HepG2 (cell line): ENCODE measurements at regions not wholly inside any gene's neighbourhood (a gene's known extent, or its start where the extent isn't known, plus 50 kb on each side); places are given as distances from the start of the nearest gene placed in this dataset.
A peak's percentile ranks its signal among the peaks of the same experiment; 100 is the strongest.

ENCODE experiments used
- ATAC-seq: fragments of 200-7000 bp; cut with Tn5 transposase; 3 replicates; pipeline ENCODE4 v1.9.1; 2020; ENCODE audit warnings: mild to moderate bottlenecking, moderate library complexity
- BruUV-seq: library from RNA; stranded (reverse); fragments of 400-500 nt; replicated peaks from 2 replicates; lab custom pipeline; 2021; lab: Mats Ljungman, UMichigan
- CTCF ChIA-PET: fragments of 300-600 bp; formaldehyde crosslinking; extraction: SDS; loops from one replicate; lab custom pipeline; 2021; ENCODE audit warnings: low total read pairs, inconsistent platforms, low intra/inter-chr PET ratio; lab: Yijun Ruan, JAX
- POLR2A ChIA-PET: fragments of 350-600 bp; sonication (Branson Sonifier 250); formaldehyde crosslinking; loops from one replicate; lab custom pipeline; 2020; ENCODE audit warnings: antibody characterized with exemption, inconsistent platforms; lab: Yijun Ruan, JAX
- DNase-seq: peaks from one replicate; pipeline ENCODE4 v3.0.0-alpha.2; 2015; ENCODE audit warnings: low spot score
- FAIRE-seq: peaks from 3 replicates; lab custom pipeline; 2011; peaks lifted over from hg19 to GRCh38; lab: Jason Lieb, UNC
- H2AFZ ChIP-seq: one replicate; pipeline ENCODE4 v1.6.1; 2011; ENCODE audit warnings: low read length, inconsistent platforms
- H3K27ac ChIP-seq: fragments of 300-600 bp; 3 replicates; pipeline ENCODE4 v1.8.0; 2011; ENCODE audit warnings: mixed run types, mild to moderate bottlenecking, mixed read lengths, low read length, inconsistent platforms; ENCODE audit not compliant: insufficient read depth; ENCODE audit errors: extremely low read length
- H3K27me3 ChIP-seq, 2 experiments: fragments of 200-600 bp in 1 of 2; 2 replicates in 1 of 2; 3 replicates in 1 of 2; pipeline versions ENCODE4 v1.6.0 to v1.8.0; 2011; ENCODE audit warnings: low read length in 2 of 2, mild to moderate bottlenecking in 2 of 2, moderate library complexity in 2 of 2, inconsistent platforms in 1 of 2; ENCODE audit not compliant: insufficient read depth in 2 of 2, control insufficient read depth in 1 of 2
- H3K36me3 ChIP-seq, 2 experiments: fragments of 200-600 bp in 1 of 2; replicated peaks in 1 of 2; 2 replicates in 1 of 2; 3 replicates in 1 of 2; pipeline versions ENCODE4 v1.5.1 to v1.8.0; 2011; ENCODE audit warnings: low read length in 2 of 2, inconsistent platforms in 1 of 2; ENCODE audit not compliant: insufficient read depth in 2 of 2, control insufficient read depth in 1 of 2
- H3K4me1 ChIP-seq: 2 replicates; pipeline ENCODE4 v1.5.1; 2012; ENCODE audit warnings: low read length, inconsistent platforms; ENCODE audit not compliant: insufficient read depth
- H3K4me2 ChIP-seq: 2 replicates; pipeline ENCODE4 v1.6.0; 2011; ENCODE audit warnings: low read depth, low read length, inconsistent platforms
- H3K4me3 ChIP-seq, 3 experiments: fragments of 200-600 bp in 1 of 3; sonication (generic), shearing (Covaris generic) in 1 of 3; replicated peaks in 1 of 3; 2 replicates each; pipeline ENCODE4 v1.5.1; 2011 to 2016; ENCODE audit warnings: low read length in 3 of 3, inconsistent platforms in 2 of 3, low read depth in 2 of 3, mild to moderate bottlenecking in 2 of 3, control low read depth in 1 of 3, mixed read lengths in 1 of 3; ENCODE audit not compliant: insufficient read depth in 1 of 3
- H3K79me2 ChIP-seq: one replicate; pipeline ENCODE4 v1.6.1; 2011; ENCODE audit warnings: low read length, inconsistent platforms; ENCODE audit not compliant: insufficient read depth
- H3K9ac ChIP-seq: 2 replicates; pipeline ENCODE4 v1.6.0; 2011; ENCODE audit warnings: mild to moderate bottlenecking, low read depth, low read length, inconsistent platforms; ENCODE audit not compliant: insufficient read depth
- H3K9me3 ChIP-seq: 2 replicates; pipeline ENCODE4 v1.5.1; 2012; ENCODE audit warnings: mild to moderate bottlenecking, low read length
- H4K20me1 ChIP-seq: 2 replicates; pipeline ENCODE4 v1.6.0; 2011; ENCODE audit warnings: inconsistent platforms, mild to moderate bottlenecking, low read length, moderate library complexity; ENCODE audit not compliant: insufficient read depth
- CEBPG ChIP-seq: IDR thresholded peaks from 2 replicates; pipeline ENCODE4 v1.6.1; 2016
- MYNN ChIP-seq: sonication (generic); formaldehyde crosslinking; IDR thresholded peaks from 2 replicates; pipeline ENCODE4 v1.4.0; 2020; ENCODE audit warnings: mild to moderate bottlenecking, low read depth, missing genetic modification reagents
- NFYC ChIP-seq: IDR thresholded peaks from 2 replicates; pipeline ENCODE4 v1.6.1; 2016; ENCODE audit warnings: missing genetic modification reagents, missing compliant biosample characterization
- RCOR2 ChIP-seq: IDR thresholded peaks from 2 replicates; pipeline ENCODE4 v1.6.1; 2016; ENCODE audit warnings: missing biosample characterization, missing genetic modification reagents
- ZSCAN12 ChIP-seq: sonication (generic); formaldehyde crosslinking; IDR thresholded peaks from 2 replicates; pipeline ENCODE4 v1.9.0; 2021; ENCODE audit warnings: mild to moderate bottlenecking, missing genetic modification reagents
- WGBS: methylation state at CpG from one replicate; pipeline ENCODE4 v1.1.6; 2017; ENCODE audit warnings: low lambda C conversion rate; 5-methylcytosine and 5-hydroxymethylcytosine counted together
- in situ Hi-C: cut with HindIII; loops from 2 replicates; pipeline ENCODE4 v1.10.0; 2017; ENCODE audit warnings: low pct_unique_long_range_greater_than_20kb; ENCODE audit not compliant: extremely low pct_ligation_motif_present
- intact Hi-C: fragments of 100-400 bp; cut with micrococcal nuclease; formaldehyde crosslinking; loops from one replicate; pipeline ENCODE4 v1.10.0; 2022; ENCODE audit not compliant: unreplicated experiment
- TF ChIP-seq, protein P1 (sequence below): sonication (generic); formaldehyde crosslinking; IDR thresholded peaks from 2 replicates; pipeline ENCODE4 v1.5.0; 2020; ENCODE audit warnings: missing genetic modification reagents
- TF ChIP-seq, protein P2 (sequence below): sonication (generic); formaldehyde crosslinking; IDR thresholded peaks from 2 replicates; pipeline ENCODE4 v1.8.0; 2022; ENCODE audit warnings: mild to moderate bottlenecking, missing genetic modification reagents; ENCODE audit not compliant: insufficient replicate concordance
- TF ChIP-seq, protein P3 (sequence below), 2 experiments: sonication (generic) in 1 of 2; formaldehyde crosslinking in 1 of 2; IDR thresholded peaks; 2 replicates each; pipeline versions ENCODE4 v1.4.0 to v1.6.1; 2016 to 2020; ENCODE audit warnings: borderline replicate concordance in 1 of 2, low read depth in 1 of 2, mild to moderate bottlenecking in 1 of 2, missing genetic modification reagents in 1 of 2
- TF ChIP-seq, protein P4 (sequence below): sonication (generic); formaldehyde crosslinking; IDR thresholded peaks from 2 replicates; pipeline ENCODE4 v1.4.0; 2020; ENCODE audit warnings: missing genetic modification reagents
- TF ChIP-seq, protein P5 (sequence below): sonication (generic); formaldehyde crosslinking; conservative IDR thresholded peaks from 2 replicates; pipeline ENCODE4 v1.8.0; 2022; ENCODE audit warnings: low read depth, missing genetic modification reagents
- TF ChIP-seq, protein P6 (sequence below): sonication (generic); formaldehyde crosslinking; IDR thresholded peaks from 2 replicates; pipeline ENCODE4 v1.9.0; 2021; ENCODE audit warnings: missing genetic modification reagents, borderline replicate concordance

DNA sequence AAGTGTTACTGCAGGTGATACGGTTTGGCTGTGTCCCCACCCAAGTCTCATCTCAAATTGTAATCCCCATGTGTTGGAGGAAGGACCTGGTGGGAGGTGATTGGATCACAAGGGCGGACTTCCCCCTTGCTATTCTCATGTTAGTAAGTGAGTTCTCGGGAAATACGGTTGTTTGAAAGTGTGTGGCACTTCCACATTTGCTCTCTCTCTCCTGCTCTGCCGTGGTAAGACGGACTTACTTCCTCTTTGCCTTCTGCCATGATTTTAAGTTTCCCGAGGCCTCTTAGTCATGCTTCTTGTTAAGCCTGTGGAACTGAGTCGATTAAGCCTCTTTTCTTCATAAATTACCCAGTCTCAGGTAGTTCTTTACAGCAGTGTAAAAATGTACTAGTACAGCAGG is 65.2 kb upstream of the SLC7A11 start:
- TF ChIP-seq, protein P1, sequence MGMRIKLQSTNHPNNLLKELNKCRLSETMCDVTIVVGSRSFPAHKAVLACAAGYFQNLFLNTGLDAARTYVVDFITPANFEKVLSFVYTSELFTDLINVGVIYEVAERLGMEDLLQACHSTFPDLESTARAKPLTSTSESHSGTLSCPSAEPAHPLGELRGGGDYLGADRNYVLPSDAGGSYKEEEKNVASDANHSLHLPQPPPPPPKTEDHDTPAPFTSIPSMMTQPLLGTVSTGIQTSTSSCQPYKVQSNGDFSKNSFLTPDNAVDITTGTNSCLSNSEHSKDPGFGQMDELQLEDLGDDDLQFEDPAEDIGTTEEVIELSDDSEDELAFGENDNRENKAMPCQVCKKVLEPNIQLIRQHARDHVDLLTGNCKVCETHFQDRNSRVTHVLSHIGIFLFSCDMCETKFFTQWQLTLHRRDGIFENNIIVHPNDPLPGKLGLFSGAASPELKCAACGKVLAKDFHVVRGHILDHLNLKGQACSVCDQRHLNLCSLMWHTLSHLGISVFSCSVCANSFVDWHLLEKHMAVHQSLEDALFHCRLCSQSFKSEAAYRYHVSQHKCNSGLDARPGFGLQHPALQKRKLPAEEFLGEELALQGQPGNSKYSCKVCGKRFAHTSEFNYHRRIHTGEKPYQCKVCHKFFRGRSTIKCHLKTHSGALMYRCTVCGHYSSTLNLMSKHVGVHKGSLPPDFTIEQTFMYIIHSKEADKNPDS (CRISPR knock-in tag): no peak
- TF ChIP-seq, protein P2, sequence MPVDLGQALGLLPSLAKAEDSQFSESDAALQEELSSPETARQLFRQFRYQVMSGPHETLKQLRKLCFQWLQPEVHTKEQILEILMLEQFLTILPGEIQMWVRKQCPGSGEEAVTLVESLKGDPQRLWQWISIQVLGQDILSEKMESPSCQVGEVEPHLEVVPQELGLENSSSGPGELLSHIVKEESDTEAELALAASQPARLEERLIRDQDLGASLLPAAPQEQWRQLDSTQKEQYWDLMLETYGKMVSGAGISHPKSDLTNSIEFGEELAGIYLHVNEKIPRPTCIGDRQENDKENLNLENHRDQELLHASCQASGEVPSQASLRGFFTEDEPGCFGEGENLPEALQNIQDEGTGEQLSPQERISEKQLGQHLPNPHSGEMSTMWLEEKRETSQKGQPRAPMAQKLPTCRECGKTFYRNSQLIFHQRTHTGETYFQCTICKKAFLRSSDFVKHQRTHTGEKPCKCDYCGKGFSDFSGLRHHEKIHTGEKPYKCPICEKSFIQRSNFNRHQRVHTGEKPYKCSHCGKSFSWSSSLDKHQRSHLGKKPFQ: no peak
- TF ChIP-seq, protein P3, sequence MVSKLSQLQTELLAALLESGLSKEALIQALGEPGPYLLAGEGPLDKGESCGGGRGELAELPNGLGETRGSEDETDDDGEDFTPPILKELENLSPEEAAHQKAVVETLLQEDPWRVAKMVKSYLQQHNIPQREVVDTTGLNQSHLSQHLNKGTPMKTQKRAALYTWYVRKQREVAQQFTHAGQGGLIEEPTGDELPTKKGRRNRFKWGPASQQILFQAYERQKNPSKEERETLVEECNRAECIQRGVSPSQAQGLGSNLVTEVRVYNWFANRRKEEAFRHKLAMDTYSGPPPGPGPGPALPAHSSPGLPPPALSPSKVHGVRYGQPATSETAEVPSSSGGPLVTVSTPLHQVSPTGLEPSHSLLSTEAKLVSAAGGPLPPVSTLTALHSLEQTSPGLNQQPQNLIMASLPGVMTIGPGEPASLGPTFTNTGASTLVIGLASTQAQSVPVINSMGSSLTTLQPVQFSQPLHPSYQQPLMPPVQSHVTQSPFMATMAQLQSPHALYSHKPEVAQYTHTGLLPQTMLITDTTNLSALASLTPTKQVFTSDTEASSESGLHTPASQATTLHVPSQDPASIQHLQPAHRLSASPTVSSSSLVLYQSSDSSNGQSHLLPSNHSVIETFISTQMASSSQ (IDR thresholded peaks at IDR 0.05; ENCODE audit: low read depth): no peak
- TF ChIP-seq, protein P3 (CRISPR knock-in tag; IDR thresholded peaks at IDR 0.05; ENCODE audit: borderline replicate concordance): no peak
- TF ChIP-seq CEBPG (CRISPR knock-in tag): no peak
- TF ChIP-seq, protein P4, sequence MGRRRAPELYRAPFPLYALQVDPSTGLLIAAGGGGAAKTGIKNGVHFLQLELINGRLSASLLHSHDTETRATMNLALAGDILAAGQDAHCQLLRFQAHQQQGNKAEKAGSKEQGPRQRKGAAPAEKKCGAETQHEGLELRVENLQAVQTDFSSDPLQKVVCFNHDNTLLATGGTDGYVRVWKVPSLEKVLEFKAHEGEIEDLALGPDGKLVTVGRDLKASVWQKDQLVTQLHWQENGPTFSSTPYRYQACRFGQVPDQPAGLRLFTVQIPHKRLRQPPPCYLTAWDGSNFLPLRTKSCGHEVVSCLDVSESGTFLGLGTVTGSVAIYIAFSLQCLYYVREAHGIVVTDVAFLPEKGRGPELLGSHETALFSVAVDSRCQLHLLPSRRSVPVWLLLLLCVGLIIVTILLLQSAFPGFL (CRISPR knock-in tag): no peak
- TF ChIP-seq ZSCAN12 (CRISPR knock-in tag): no peak
- no peak for TF ChIP-seq NFYC (CRISPR knock-in tag)
- TF ChIP-seq MYNN (CRISPR knock-in tag): no peak
- no peak for TF ChIP-seq RCOR2
- TF ChIP-seq, protein P5, sequence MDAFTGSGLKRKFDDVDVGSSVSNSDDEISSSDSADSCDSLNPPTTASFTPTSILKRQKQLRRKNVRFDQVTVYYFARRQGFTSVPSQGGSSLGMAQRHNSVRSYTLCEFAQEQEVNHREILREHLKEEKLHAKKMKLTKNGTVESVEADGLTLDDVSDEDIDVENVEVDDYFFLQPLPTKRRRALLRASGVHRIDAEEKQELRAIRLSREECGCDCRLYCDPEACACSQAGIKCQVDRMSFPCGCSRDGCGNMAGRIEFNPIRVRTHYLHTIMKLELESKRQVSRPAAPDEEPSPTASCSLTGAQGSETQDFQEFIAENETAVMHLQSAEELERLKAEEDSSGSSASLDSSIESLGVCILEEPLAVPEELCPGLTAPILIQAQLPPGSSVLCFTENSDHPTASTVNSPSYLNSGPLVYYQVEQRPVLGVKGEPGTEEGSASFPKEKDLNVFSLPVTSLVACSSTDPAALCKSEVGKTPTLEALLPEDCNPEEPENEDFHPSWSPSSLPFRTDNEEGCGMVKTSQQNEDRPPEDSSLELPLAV (CRISPR knock-in tag): no peak
- TF ChIP-seq, protein P6, sequence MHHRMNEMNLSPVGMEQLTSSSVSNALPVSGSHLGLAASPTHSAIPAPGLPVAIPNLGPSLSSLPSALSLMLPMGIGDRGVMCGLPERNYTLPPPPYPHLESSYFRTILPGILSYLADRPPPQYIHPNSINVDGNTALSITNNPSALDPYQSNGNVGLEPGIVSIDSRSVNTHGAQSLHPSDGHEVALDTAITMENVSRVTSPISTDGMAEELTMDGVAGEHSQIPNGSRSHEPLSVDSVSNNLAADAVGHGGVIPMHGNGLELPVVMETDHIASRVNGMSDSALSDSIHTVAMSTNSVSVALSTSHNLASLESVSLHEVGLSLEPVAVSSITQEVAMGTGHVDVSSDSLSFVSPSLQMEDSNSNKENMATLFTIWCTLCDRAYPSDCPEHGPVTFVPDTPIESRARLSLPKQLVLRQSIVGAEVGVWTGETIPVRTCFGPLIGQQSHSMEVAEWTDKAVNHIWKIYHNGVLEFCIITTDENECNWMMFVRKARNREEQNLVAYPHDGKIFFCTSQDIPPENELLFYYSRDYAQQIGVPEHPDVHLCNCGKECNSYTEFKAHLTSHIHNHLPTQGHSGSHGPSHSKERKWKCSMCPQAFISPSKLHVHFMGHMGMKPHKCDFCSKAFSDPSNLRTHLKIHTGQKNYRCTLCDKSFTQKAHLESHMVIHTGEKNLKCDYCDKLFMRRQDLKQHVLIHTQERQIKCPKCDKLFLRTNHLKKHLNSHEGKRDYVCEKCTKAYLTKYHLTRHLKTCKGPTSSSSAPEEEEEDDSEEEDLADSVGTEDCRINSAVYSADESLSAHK (CRISPR knock-in tag): no peak
- no peaks in the 10 kb centered on the region for H4K20me1 ChIP-seq
- BruUV-seq: no TSS peak
- no peaks in the 10 kb centered on the region for H3K79me2 ChIP-seq
- in situ Hi-C loops (no loop called here), intact Hi-C loops (no loop called here)
- H3K9ac ChIP-seq: no peak overlapping the region
- H3K9me3 ChIP-seq: no peaks in the 10 kb centered on the region
- no peaks in the 10 kb centered on the region for H3K4me1 ChIP-seq
- H3K4me2 ChIP-seq: no peak overlapping the region
- H2AFZ ChIP-seq: peak overlapping the region; percentile 18
- FAIRE-seq: no peak
- no peak for DNase-seq
- no peaks in the 10 kb centered on the region for H3K27me3 ChIP-seq
- ChIA-PET CTCF (no interaction called here), POLR2A (no interaction called here)
- H3K27ac ChIP-seq: no peak overlapping the region
- WGBS: 28% methylated on average over 8 of the region's 8 CpGs
- ATAC-seq: no peak
- no peaks in the 10 kb centered on the region for H3K36me3 ChIP-seq
- no peak overlapping the region for H3K4me3 ChIP-seq
